H9 (cell line): ENCODE measurements at regions not wholly inside any gene's neighbourhood (a gene's known extent, or its start where the extent isn't known, plus 50 kb on each side); places are given as distances from the start of the nearest gene placed in this dataset.

Source experiments
- DNase-seq: peaks from one replicate; pipeline ENCODE4 v3.0.0-alpha.2; 2017
- H2AFZ ChIP-seq: one replicate; pipeline ENCODE4 v1.6.1; 2013; ENCODE audit warnings: mild to moderate bottlenecking, low read length, control low read depth, moderate library complexity
- H2AK5ac ChIP-seq: 2 replicates; pipeline ENCODE4 v1.6.1; 2013; ENCODE audit warnings: low read length, control low read depth, mixed read lengths; ENCODE audit not compliant: insufficient read length
- H2BK120ac ChIP-seq: one replicate; pipeline ENCODE4 v1.6.1; 2013; ENCODE audit warnings: low read depth, mild to moderate bottlenecking, low read length, control low read depth, inconsistent platforms; ENCODE audit not compliant: poor library complexity, severe bottlenecking
- H2BK12ac ChIP-seq: 2 replicates; pipeline ENCODE4 v1.6.1; 2013; ENCODE audit warnings: low read length, control low read depth, mixed read lengths, low read depth; ENCODE audit not compliant: insufficient read length
- H2BK15ac ChIP-seq: 2 replicates; pipeline ENCODE4 v1.6.1; 2013; ENCODE audit warnings: low read depth, low read length, control low read depth
- H2BK20ac ChIP-seq: one replicate; pipeline ENCODE4 v1.6.1; 2013; ENCODE audit warnings: low read depth, mild to moderate bottlenecking, low read length, control low read depth, inconsistent platforms; ENCODE audit not compliant: poor library complexity, severe bottlenecking
- H2BK5ac ChIP-seq: 2 replicates; pipeline ENCODE4 v1.6.1; 2013; ENCODE audit warnings: low read length, control low read depth, mixed read lengths; ENCODE audit not compliant: insufficient read length
- H3K14ac ChIP-seq: 2 replicates; pipeline ENCODE4 v1.6.1; 2013; ENCODE audit warnings: low read length, control low read depth; ENCODE audit not compliant: insufficient read depth
- H3K18ac ChIP-seq: 2 replicates; pipeline ENCODE4 v1.6.1; 2013; ENCODE audit warnings: low read depth, mild to moderate bottlenecking, mixed read lengths, low read length, control low read depth; ENCODE audit not compliant: insufficient read length
- H3K23ac ChIP-seq: 2 replicates; pipeline ENCODE4 v1.6.1; 2013; ENCODE audit warnings: low read length, control low read depth, mixed read lengths, low read depth; ENCODE audit not compliant: insufficient read length
- H3K23me2 ChIP-seq: 2 replicates; pipeline ENCODE4 v1.6.1; 2013; ENCODE audit warnings: low read depth, mild to moderate bottlenecking, mixed read lengths, low read length, control low read depth; ENCODE audit not compliant: insufficient read length, poor library complexity, severe bottlenecking
- H3K27ac ChIP-seq: 2 replicates; pipeline ENCODE4 v1.5.1; 2013; ENCODE audit warnings: low read length, control low read depth, mixed read lengths, low read depth; ENCODE audit not compliant: insufficient read length
- H3K27me3 ChIP-seq: 2 replicates; pipeline ENCODE4 v1.6.1; 2013; ENCODE audit warnings: low read length, control low read depth, inconsistent platforms; ENCODE audit not compliant: insufficient read depth
- H3K4ac ChIP-seq: 2 replicates; pipeline ENCODE4 v1.6.1; 2013; ENCODE audit warnings: low read depth, mild to moderate bottlenecking, control low read depth, inconsistent platforms, low read length, moderate library complexity
- H3K4me1 ChIP-seq: 2 replicates; pipeline ENCODE4 v1.6.1; 2013; ENCODE audit warnings: low read length, control low read depth, inconsistent platforms; ENCODE audit not compliant: insufficient read depth
- H3K4me2 ChIP-seq: 2 replicates; pipeline ENCODE4 v1.6.1; 2013; ENCODE audit warnings: low read length, control low read depth, mixed read lengths; ENCODE audit not compliant: insufficient read length, insufficient read depth
- H3K56ac ChIP-seq: 2 replicates; pipeline ENCODE4 v1.6.1; 2013; ENCODE audit warnings: low read depth, mild to moderate bottlenecking, mixed read lengths, low read length, control low read depth; ENCODE audit not compliant: insufficient read length
- H3K79me1 ChIP-seq: 2 replicates; pipeline ENCODE4 v1.6.1; 2013; ENCODE audit warnings: low read depth, mild to moderate bottlenecking, moderate library complexity, low read length, control low read depth, inconsistent platforms; ENCODE audit not compliant: insufficient read depth, poor library complexity, severe bottlenecking
- H3K79me2 ChIP-seq: 2 replicates; pipeline ENCODE4 v1.6.1; 2013; ENCODE audit warnings: low read length, control low read depth, inconsistent platforms; ENCODE audit not compliant: insufficient read depth
- H3K9ac ChIP-seq: 2 replicates; pipeline ENCODE4 v1.6.1; 2013; ENCODE audit warnings: low read length, control low read depth, mixed read lengths; ENCODE audit not compliant: insufficient read length; ENCODE audit errors: extremely low read depth
- H3K9me3 ChIP-seq: one replicate; pipeline ENCODE4 v1.6.1; 2013; ENCODE audit warnings: low read depth, low read length, inconsistent platforms; ENCODE audit not compliant: control insufficient read depth
- H3T11ph ChIP-seq: one replicate; pipeline ENCODE4 v1.6.1; 2013; ENCODE audit warnings: mild to moderate bottlenecking, low read length, control low read depth, inconsistent platforms
- H4K20me1 ChIP-seq: one replicate; pipeline ENCODE4 v1.6.1; 2013; ENCODE audit not compliant: control insufficient read depth, insufficient read length, insufficient read depth
- H4K5ac ChIP-seq: 2 replicates; pipeline ENCODE4 v1.6.1; 2013; ENCODE audit warnings: low read depth, mild to moderate bottlenecking, mixed read lengths, low read length, control low read depth; ENCODE audit not compliant: insufficient read length
- H4K8ac ChIP-seq: replicated peaks from 2 replicates; pipeline ENCODE4 v1.6.1; 2013; ENCODE audit warnings: low read length, control low read depth, mixed read lengths, low read depth; ENCODE audit not compliant: insufficient read length
- H4K91ac ChIP-seq: 2 replicates; pipeline ENCODE4 v1.6.1; 2013; ENCODE audit warnings: low read depth, mild to moderate bottlenecking, moderate library complexity, mixed read lengths, low read length, control low read depth; ENCODE audit not compliant: insufficient read length
- H3K27ac Mint-ChIP-seq, 3 experiments: 2 replicates in 2 of 3; 3 replicates in 1 of 3; pipeline ENCODE4 v1.8.0; 2020 to 2021; ENCODE audit warnings: mixed read lengths in 3 of 3, mild to moderate bottlenecking in 1 of 3, moderate library complexity in 1 of 3
- H3K27me3 Mint-ChIP-seq: 2 replicates; pipeline ENCODE4 v1.8.0; 2021; ENCODE audit warnings: low read depth, mild to moderate bottlenecking, moderate library complexity, mixed read lengths
- H3K36me3 Mint-ChIP-seq, 3 experiments: 2 replicates in 2 of 3; 3 replicates in 1 of 3; pipeline ENCODE4 v1.8.0; 2020 to 2021; ENCODE audit warnings: low read depth in 3 of 3, mixed read lengths in 3 of 3; ENCODE audit not compliant: insufficient read depth in 1 of 3
- H3K4me1 Mint-ChIP-seq, 2 experiments: 2 replicates each; pipeline ENCODE4 v1.8.0; 2020; ENCODE audit warnings: mixed read lengths in 2 of 2
- H3K4me3 Mint-ChIP-seq, 2 experiments: 2 replicates in 1 of 2; 3 replicates in 1 of 2; pipeline ENCODE4 v1.8.0; 2020 to 2021; ENCODE audit warnings: mild to moderate bottlenecking in 2 of 2, mixed read lengths in 2 of 2, moderate library complexity in 1 of 2
- H3K9me3 Mint-ChIP-seq, 2 experiments: 2 replicates in 1 of 2; 3 replicates in 1 of 2; pipeline ENCODE4 v1.8.0; 2020; ENCODE audit warnings: mild to moderate bottlenecking in 2 of 2, mixed read lengths in 2 of 2, moderate library complexity in 1 of 2
- WGBS: extraction: QIAGEN DNeasy Blood & Tissue Kit; methylation state at CpG from one replicate; pipeline ENCODE4 v1.1.7; 2013; ENCODE audit warnings: missing lambda C conversion rate, low lambda C conversion rate, mixed read lengths; ENCODE audit not compliant: insufficient read length; ENCODE audit errors: extremely low coverage; 5-methylcytosine and 5-hydroxymethylcytosine counted together
- TF ChIP-seq, protein P1 (sequence below): fragments of 200-600 bp; sonication (generic); conservative IDR thresholded peaks from 3 replicates; pipeline ENCODE4 v1.8.0; 2021; ENCODE audit warnings: antibody characterized with exemption, mild to moderate bottlenecking

DNA sequence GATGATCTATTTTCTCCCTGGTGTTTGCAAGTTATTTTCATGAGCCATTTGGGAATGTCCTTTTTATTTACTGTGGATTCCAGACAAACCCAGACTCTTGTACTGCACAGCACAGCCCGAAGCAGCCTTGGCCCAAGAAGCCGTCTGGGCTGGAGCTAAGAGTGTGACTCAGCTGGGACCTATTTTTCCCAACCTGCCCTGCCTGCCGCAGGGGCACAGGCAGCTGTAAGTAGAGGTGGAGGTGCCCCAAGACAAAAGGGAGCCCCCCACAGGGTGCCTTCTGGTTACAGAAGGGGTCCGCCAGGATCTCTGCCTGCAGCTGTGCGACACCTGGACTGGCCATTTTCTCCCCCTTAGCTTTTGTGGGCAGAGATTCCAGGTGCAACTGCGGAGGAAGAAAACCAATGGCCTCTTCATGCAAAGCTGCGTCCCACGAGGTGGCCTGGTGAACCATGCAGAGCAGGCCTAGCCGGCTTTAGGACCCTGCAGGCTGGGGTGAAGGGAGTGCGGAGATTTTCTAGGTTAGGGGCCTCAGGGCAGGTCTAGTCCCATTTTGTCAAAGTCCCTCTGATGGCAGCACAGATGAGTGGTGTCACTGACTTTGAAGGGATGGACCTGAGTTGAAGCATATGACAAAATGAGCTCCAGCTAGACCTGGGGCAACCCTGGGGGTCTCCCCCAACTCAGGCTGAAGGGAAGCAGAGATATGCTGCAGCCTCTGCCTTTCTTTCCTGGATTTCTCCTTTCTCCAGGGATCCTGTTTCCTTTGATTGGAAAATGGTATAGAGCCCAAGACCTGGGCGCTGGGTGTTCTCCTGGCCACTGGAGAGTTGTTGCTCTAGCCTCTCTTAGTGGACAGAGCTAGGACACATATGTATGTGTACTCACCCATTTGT is 131.2 kb downstream of the KLF13 start:
- no peaks in the 10 kb centered on the region for H3K79me1 ChIP-seq
- no peak overlapping the region for H3K4me3 Mint-ChIP-seq
- H3K18ac ChIP-seq: no peak overlapping the region
- no peak overlapping the region for H4K91ac ChIP-seq
- H2BK5ac ChIP-seq: no peak overlapping the region
- H3K9me3 Mint-ChIP-seq: no peaks in the 10 kb centered on the region
- H3K14ac ChIP-seq: no peak overlapping the region
- no peak overlapping the region for H3K9ac ChIP-seq
- H3K9me3 ChIP-seq: no peaks in the 10 kb centered on the region
- no peak overlapping the region for H2AK5ac ChIP-seq
- no peak overlapping the region for H2BK20ac ChIP-seq
- H3K27me3 ChIP-seq: no peaks in the 10 kb centered on the region
- H4K20me1 ChIP-seq: no peaks in the 10 kb centered on the region
- no peaks in the 10 kb centered on the region for H3K79me2 ChIP-seq
- H3K27ac Mint-ChIP-seq: peak overlapping the region in 1 of 3 experiments; percentile 77; a peak in 1 of 7 replicates
- H2AFZ ChIP-seq: no peak overlapping the region
- H3K4ac ChIP-seq: no peak overlapping the region
- H2BK120ac ChIP-seq: no peak overlapping the region
- H3K27ac ChIP-seq: no peak overlapping the region
- TF ChIP-seq, protein P1, sequence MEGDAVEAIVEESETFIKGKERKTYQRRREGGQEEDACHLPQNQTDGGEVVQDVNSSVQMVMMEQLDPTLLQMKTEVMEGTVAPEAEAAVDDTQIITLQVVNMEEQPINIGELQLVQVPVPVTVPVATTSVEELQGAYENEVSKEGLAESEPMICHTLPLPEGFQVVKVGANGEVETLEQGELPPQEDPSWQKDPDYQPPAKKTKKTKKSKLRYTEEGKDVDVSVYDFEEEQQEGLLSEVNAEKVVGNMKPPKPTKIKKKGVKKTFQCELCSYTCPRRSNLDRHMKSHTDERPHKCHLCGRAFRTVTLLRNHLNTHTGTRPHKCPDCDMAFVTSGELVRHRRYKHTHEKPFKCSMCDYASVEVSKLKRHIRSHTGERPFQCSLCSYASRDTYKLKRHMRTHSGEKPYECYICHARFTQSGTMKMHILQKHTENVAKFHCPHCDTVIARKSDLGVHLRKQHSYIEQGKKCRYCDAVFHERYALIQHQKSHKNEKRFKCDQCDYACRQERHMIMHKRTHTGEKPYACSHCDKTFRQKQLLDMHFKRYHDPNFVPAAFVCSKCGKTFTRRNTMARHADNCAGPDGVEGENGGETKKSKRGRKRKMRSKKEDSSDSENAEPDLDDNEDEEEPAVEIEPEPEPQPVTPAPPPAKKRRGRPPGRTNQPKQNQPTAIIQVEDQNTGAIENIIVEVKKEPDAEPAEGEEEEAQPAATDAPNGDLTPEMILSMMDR: no peak
- H4K5ac ChIP-seq: no peak overlapping the region
- H3K4me1 Mint-ChIP-seq: peaks cover 21 to 31% of the 10 kb centered on the region in 2 experiments
- H3K23ac ChIP-seq: no peak overlapping the region
- peak; percentile 29 for DNase-seq
- peaks cover 6% of the 10 kb centered on the region for H3K27me3 Mint-ChIP-seq
- no peak overlapping the region for H2BK15ac ChIP-seq
- no peaks in the 10 kb centered on the region; the same call in 1 of the 2 replicates for H3K4me1 ChIP-seq
- no peak overlapping the region for H3K4me2 ChIP-seq
- H3T11ph ChIP-seq: no peak overlapping the region
- WGBS: no CpG with 5 or more reads among the region's 11 CpGs
- no peaks in the 10 kb centered on the region for H3K23me2 ChIP-seq
- no peaks in the 10 kb centered on the region for H3K36me3 Mint-ChIP-seq
- no peak overlapping the region for H4K8ac ChIP-seq
- H2BK12ac ChIP-seq: no peak overlapping the region
- no peak overlapping the region for H3K56ac ChIP-seq
